Karpas-422 (cell line): ENCODE measurements at regions not wholly inside any gene's neighbourhood (a gene's known extent, or its start where the extent isn't known, plus 50 kb on each side); places are given as distances from the start of the nearest gene placed in this dataset. TPM values are rescaled to one million over a fixed set of nuclear protein-coding genes. Genes with fewer than 3 reads are reported as not detected.

Source experiments
- small RNA-seq: library from RNA; depleted of rRNA; stranded (forward); fragments of <200 nt; gene quantifications from one replicate; pipeline ENCODE3, GENCODE V24; 2014

Small RNA genes in the stretch of these regions (small RNA-seq; reads per million reads assigned to genes)
- not detected for gene RNA5SP181
